ENCODE measurements at regions not wholly inside any gene's neighbourhood (a gene's known extent, or its start where the extent isn't known, plus 50 kb on each side); places are given as distances from the start of the nearest gene placed in this dataset.

DNA sequence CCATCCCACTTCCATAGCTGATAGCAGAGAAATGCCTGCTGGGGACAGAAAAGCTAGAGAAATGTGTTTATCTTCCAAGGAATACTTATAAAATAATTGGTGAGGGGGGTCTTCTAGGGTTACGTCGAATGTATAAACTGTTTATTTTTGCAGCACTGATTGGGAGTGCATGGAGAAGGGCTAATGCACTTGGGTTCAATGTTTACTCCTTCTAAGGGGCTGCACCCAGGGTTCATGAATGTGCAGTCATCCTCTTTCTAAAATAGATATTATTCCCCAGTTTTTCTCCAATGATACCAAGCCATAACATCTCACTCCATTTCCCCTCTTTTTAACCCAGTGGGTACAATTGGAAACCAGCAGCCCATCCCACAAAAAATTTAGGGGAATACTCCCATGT is 336.9 kb downstream of the ETS1 start:
- TF ChIP-seq EP300 (IDR thresholded peaks at IDR 0.05) (no peak), POLR2A (IDR thresholded peaks at IDR 0.05; ENCODE audit: low read depth) (no peak), CTCF (IDR thresholded peaks at IDR 0.05) (no peak), POLR2AphosphoS5 (IDR thresholded peaks at IDR 0.05) (no peak)
